ENCODE measurements at regions not wholly inside any gene's neighbourhood (a gene's known extent, or its start where the extent isn't known, plus 50 kb on each side); places are given as distances from the start of the nearest gene placed in this dataset.

DNA sequence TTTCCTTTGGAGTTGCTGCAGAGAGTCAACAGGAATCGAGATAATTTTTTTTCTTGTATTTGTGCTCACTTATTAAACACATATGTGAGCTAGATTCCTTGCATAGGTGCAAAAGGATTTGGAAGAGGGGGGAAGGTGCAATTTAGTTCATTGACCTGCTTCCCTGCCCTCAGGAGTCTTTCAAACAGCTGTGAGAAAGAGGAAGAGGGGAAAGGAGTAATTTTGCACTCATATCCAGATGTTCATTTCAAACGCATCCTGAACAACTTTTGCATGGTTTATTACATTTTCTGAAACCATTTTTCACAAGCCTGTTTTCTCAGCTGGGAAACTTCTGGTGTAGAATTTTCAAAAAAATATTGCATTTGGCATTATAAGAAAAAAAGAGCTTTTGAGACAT is 795.0 kb downstream of the MAFB start:
- no peaks in the 10 kb centered on the region for H3K36me3 Mint-ChIP-seq (ENCODE audit: low read depth)
- intact Hi-C loops (cut with micrococcal nuclease) = no loop called here
- POLR2A ChIA-PET = no interaction called here

DNA sequence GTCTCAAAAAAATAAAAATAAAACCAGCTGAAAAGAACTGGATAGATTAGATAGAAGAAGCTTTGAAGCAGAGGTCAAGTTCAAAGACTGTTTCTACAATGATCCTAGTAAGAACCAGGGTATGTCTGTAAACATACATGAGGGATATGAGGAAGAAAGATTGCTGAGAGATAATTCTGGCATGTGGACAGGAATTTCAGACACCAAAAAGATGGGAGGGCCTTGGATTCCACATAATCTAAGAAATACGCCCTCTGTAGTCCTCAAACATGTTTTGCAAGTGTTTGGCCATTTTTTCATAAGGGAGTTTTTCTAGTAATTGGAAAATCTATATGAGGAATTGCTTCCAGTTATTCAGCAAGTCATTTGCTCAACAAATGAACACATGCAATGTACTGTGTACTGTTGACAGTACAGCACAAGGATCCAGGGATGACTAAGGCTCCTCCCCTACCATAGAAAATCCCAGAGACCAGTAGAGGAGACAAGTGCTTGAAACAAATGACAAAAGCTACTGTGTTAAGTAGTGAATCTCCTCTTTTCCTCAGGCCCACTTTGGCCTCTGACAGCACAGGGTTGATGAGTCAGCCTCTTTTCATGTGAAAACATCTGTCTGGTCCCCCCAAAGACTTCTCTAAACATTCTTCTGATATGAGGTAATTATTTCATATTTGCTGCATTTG is 795.9 kb downstream of the MAFB start:
- intact Hi-C loops (cut with micrococcal nuclease) = no loop called here
- ATAC-seq (no peak), DNase-seq (no peak)
- CTCF ChIA-PET = no interaction called here
- no peaks in the 10 kb centered on the region for H3K36me3 Mint-ChIP-seq (ENCODE audit: low read depth)
- H3K27me3 Mint-ChIP-seq = peaks cover 6% of the 10 kb centered on the region
- peaks cover 1% of the 10 kb centered on the region for H3K9me3 Mint-ChIP-seq
- POLR2A ChIA-PET = no interaction called here
- H3K27ac Mint-ChIP-seq = no peak overlapping the region
- no peak overlapping the region for H3K4me3 Mint-ChIP-seq
- no peaks in the 10 kb centered on the region for H3K4me1 Mint-ChIP-seq (ENCODE audit: low read depth)
- TF ChIP-seq, protein P1, sequence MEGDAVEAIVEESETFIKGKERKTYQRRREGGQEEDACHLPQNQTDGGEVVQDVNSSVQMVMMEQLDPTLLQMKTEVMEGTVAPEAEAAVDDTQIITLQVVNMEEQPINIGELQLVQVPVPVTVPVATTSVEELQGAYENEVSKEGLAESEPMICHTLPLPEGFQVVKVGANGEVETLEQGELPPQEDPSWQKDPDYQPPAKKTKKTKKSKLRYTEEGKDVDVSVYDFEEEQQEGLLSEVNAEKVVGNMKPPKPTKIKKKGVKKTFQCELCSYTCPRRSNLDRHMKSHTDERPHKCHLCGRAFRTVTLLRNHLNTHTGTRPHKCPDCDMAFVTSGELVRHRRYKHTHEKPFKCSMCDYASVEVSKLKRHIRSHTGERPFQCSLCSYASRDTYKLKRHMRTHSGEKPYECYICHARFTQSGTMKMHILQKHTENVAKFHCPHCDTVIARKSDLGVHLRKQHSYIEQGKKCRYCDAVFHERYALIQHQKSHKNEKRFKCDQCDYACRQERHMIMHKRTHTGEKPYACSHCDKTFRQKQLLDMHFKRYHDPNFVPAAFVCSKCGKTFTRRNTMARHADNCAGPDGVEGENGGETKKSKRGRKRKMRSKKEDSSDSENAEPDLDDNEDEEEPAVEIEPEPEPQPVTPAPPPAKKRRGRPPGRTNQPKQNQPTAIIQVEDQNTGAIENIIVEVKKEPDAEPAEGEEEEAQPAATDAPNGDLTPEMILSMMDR (IDR thresholded peaks at IDR 0.05) = no peak

More for the DNA sequence above, 795.0 kb downstream of the MAFB start:
- peaks cover 6% of the 10 kb centered on the region for H3K27me3 Mint-ChIP-seq
- H3K27ac Mint-ChIP-seq = no peak overlapping the region
- CTCF ChIA-PET = no interaction called here
- no peak overlapping the region for H3K4me3 Mint-ChIP-seq
- H3K9me3 Mint-ChIP-seq = peaks cover 1% of the 10 kb centered on the region
- ATAC-seq = no peak
- no peak for DNase-seq
- TF ChIP-seq, protein P1 (IDR thresholded peaks at IDR 0.05) = no peak
- H3K4me1 Mint-ChIP-seq (ENCODE audit: low read depth) = no peaks in the 10 kb centered on the region

DNA sequence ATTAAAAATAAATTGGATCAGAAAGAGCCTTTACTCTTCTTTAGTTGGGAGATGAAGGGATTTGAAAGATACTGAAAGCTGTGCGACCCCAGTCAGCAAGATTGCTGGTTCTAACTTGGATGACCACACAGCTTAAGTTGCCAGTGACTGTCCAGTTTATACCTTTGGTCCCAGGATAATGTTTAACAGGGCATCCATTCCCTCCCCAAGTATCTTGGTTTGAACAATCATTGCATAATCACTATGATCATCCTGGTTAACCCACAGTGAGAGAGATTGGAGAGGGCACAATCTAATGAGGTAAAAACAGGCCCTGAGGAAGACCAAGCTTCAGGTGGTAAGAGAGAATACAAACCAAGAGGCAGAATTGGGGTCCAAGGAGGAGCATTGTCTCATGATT is 798.3 kb downstream of the MAFB start:
- ATAC-seq (no peak), DNase-seq (no peak)
- CTCF ChIA-PET = no interaction called here
- no peaks in the 10 kb centered on the region for H3K36me3 Mint-ChIP-seq (ENCODE audit: low read depth)
- H3K4me1 Mint-ChIP-seq (ENCODE audit: low read depth) = no peaks in the 10 kb centered on the region
- intact Hi-C loops (cut with micrococcal nuclease) = no loop called here
- H3K4me3 Mint-ChIP-seq = no peak overlapping the region
- TF ChIP-seq, protein P1 (IDR thresholded peaks at IDR 0.05) = no peak
- no peak overlapping the region for H3K27ac Mint-ChIP-seq
- peaks cover 1% of the 10 kb centered on the region for H3K9me3 Mint-ChIP-seq
- POLR2A ChIA-PET = no interaction called here
- peaks cover 4% of the 10 kb centered on the region for H3K27me3 Mint-ChIP-seq

DNA sequence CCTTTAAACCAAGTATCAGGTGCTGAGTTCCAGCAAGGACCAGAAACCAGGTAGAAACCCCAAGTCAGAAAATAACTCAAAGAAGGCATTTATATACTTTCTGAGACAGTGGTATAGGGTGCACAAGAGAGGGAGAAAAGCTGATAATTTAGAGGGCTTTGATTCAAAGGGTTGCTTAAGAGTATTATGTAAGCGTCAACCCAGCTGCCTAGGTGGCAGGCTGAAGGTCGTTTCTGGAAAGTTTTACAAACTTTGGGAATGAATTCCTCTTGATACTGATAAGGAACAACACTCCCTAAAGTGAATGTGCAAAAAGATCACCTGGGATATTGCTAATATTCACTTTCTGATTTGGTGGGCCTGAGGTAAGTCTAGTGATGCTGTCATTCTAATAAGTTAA is 800.7 kb downstream of the MAFB start:
- ChIA-PET CTCF (no interaction called here), POLR2A (no interaction called here)
- intact Hi-C loops (cut with micrococcal nuclease) = no loop called here
- no peak overlapping the region for H3K27ac Mint-ChIP-seq
- H3K27me3 Mint-ChIP-seq = peaks cover 4% of the 10 kb centered on the region
- no peak overlapping the region for H3K4me3 Mint-ChIP-seq
- no peak for ATAC-seq
- H3K9me3 Mint-ChIP-seq = peaks cover 1% of the 10 kb centered on the region
- no peaks in the 10 kb centered on the region for H3K4me1 Mint-ChIP-seq (ENCODE audit: low read depth)
- no peak for DNase-seq
- no peaks in the 10 kb centered on the region for H3K36me3 Mint-ChIP-seq (ENCODE audit: low read depth)
- TF ChIP-seq, protein P1 (IDR thresholded peaks at IDR 0.05) = no peak

DNA sequence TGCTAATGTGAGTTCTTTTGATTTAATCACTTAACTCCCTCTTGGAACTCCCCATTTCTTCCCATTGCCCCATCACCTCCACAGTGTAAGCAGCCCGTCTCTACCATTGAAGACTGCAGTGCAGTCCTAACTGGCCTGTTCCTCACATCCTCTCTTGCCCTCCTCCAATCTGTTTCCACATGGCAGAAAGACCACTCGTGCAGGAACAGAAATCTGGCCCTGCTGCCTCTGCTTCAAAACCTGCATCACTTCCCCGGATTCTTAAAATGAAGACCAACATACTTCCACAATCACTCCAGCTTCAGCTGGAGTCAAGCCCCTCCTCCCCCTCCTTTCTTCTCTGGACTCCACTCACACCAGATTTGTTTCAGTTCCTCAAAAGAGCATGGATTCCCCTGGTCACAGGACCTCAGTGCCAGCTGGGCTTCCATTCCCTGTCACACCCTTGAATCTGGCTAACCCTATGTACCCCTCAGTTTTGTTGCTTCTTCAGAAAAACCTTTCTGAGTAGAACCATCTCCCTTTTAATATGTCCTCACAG is 802.3 kb downstream of the MAFB start:
- ATAC-seq (no peak), DNase-seq (no peak)
- Mint-ChIP-seq H3K4me3 (no peak overlapping the region), H3K27ac (no peak overlapping the region), H3K4me1 (ENCODE audit: low read depth) (no peaks in the 10 kb centered on the region), H3K9me3 (peaks cover 4% of the 10 kb centered on the region), H3K27me3 (peaks cover 2% of the 10 kb centered on the region), H3K36me3 (ENCODE audit: low read depth) (no peaks in the 10 kb centered on the region)
- intact Hi-C loops (cut with micrococcal nuclease) = no loop called here
- CTCF ChIA-PET = no interaction called here
- POLR2A ChIA-PET = no interaction called here
- TF ChIP-seq, protein P1 (IDR thresholded peaks at IDR 0.05) = no peak

Measured in activated CD8-positive, alpha-beta T cell treated with anti-CD3 and anti-CD28 coated beads for 36 hours (primary cell).